ENCODE measurements at regions not wholly inside any gene's neighbourhood (a gene's known extent, or its start where the extent isn't known, plus 50 kb on each side); places are given as distances from the start of the nearest gene placed in this dataset.

DNA sequence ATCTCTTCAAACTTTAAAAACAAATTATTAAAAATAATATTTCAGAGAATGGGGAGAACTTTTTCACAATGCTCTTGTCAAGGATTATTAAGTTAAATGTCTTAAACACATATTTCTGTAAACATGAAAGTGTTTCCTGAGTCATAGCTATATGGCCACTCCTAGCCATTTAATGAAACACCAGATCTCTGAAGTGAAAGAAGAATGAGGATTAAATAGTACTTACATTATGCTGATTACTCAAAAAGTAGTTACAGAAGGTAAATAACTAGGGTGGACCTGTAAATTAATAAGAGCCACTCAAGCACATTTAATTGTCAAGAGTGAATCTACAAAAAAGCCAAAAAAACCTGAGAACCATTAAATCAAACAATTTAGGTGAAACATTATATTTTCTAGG is 57.6 kb upstream of the GALNT7 start:
- TF ChIP-seq, protein P1, sequence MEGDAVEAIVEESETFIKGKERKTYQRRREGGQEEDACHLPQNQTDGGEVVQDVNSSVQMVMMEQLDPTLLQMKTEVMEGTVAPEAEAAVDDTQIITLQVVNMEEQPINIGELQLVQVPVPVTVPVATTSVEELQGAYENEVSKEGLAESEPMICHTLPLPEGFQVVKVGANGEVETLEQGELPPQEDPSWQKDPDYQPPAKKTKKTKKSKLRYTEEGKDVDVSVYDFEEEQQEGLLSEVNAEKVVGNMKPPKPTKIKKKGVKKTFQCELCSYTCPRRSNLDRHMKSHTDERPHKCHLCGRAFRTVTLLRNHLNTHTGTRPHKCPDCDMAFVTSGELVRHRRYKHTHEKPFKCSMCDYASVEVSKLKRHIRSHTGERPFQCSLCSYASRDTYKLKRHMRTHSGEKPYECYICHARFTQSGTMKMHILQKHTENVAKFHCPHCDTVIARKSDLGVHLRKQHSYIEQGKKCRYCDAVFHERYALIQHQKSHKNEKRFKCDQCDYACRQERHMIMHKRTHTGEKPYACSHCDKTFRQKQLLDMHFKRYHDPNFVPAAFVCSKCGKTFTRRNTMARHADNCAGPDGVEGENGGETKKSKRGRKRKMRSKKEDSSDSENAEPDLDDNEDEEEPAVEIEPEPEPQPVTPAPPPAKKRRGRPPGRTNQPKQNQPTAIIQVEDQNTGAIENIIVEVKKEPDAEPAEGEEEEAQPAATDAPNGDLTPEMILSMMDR (IDR thresholded peaks at IDR 0.05), result no peak
- TF ChIP-seq EZH2phosphoT487 (IDR thresholded peaks at IDR 0.05) (no peak), EZH2 (IDR thresholded peaks at IDR 0.05) (no peak)
